ENCODE measurements at regions not wholly inside any gene's neighbourhood (a gene's known extent, or its start where the extent isn't known, plus 50 kb on each side); places are given as distances from the start of the nearest gene placed in this dataset.
A peak's percentile ranks its signal among the peaks of the same experiment; 100 is the strongest.

DNA sequence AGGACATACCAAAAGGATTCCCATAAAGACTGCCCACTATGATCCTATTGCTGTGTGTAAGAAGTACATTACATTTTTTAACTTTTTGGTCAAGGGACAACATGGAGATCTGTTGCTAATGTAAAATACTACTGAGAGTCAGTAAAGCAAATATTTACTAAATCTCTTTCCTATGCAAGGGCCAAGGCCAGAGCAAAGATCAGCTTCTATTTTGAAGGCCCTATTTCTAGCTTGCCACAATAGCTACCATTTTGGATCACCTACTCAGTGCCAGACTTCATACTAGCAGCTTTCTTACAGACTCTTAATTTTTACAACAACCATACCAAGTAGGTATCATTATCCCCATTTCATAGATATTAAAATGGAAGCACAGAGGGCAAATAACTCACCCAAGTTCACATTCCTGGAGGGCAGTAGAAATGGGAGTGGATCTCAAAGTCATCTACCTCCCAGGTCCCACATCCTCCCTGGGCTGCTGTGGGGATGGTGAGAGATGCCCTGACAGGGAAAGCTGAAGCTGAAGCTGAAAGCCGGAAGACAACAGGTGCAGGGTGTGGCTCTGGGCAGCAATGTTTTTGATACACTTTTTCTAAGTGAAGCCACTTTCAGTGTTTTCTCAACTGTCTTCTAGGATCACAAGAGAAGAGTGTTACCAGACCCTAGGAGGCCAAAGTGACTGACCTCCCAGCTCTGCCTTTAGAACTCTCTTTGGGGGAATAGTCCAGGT lies 321.2 kb downstream of the UBE3D start:
- ChIA-PET POLR2A (no interaction called here), CTCF (interaction anchor here (1.1 kb wide), 1 partner anchor 474 kb away, joined by 3 read pairs; no protein-coding TSS in a partner anchor)
- DNase-seq (ENCODE audit: low spot score) (no peak), ATAC-seq (no peak)
- TF ChIP-seq GABPB1 (CRISPR knock-in tag; IDR thresholded peaks at IDR 0.05) (no peak), ZNF317 (CRISPR knock-in tag; IDR thresholded peaks at IDR 0.05; ENCODE audit: borderline replicate concordance, low read depth) (no peak), CREM (CRISPR knock-in tag; IDR thresholded peaks at IDR 0.05) (no peak), ATF1 (CRISPR knock-in tag; IDR thresholded peaks at IDR 0.05) (no peak)
- TF ChIP-seq, protein P1, sequence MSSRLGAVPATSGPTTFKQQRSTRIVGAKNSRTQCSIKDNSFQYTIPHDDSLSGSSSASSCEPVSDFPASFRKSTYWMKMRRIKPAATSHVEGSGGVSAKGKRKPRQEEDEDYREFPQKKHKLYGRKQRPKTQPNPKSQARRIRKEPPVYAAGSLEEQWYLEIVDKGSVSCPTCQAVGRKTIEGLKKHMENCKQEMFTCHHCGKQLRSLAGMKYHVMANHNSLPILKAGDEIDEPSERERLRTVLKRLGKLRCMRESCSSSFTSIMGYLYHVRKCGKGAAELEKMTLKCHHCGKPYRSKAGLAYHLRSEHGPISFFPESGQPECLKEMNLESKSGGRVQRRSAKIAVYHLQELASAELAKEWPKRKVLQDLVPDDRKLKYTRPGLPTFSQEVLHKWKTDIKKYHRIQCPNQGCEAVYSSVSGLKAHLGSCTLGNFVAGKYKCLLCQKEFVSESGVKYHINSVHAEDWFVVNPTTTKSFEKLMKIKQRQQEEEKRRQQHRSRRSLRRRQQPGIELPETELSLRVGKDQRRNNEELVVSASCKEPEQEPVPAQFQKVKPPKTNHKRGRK (CRISPR knock-in tag; IDR thresholded peaks at IDR 0.05; ENCODE audit: borderline replicate concordance) = no peak
- H3K36me3 Mint-ChIP-seq = no peaks in the 10 kb centered on the region
- H3K4me3 Mint-ChIP-seq = no peak overlapping the region
- H3K27ac Mint-ChIP-seq = no peak overlapping the region
- no peaks in the 10 kb centered on the region for H3K27me3 Mint-ChIP-seq (ENCODE audit: low read depth)
- peaks cover 41% of the 10 kb centered on the region for H3K4me1 Mint-ChIP-seq
- H3K9me3 Mint-ChIP-seq = 0 out of 2 replicates have a peak, but pooled peaks cover 4% of the 10 kb centered on the region

DNA sequence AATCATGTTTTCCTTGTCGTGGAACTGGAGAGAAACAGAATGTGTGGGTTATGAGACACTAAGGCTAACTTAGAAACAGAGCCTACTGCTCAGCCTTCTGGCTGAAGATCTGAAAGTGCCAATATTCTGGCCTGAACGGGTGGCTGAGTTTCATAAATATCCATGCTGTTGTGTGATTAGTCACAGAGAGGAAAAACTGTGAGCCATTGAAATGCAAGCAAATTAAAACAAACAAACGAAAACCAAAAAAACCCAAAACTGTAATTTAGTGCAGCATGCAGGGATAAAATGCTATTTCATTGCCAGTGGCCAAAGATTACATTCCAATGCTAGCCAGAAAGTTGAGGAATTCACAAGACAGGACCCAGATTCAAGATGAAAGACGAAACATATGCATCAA lies 315.1 kb downstream of the UBE3D start:
- no peaks in the 10 kb centered on the region; the same call in 1 of the 2 replicates for H3K27me3 Mint-ChIP-seq (ENCODE audit: low read depth)
- CTCF ChIA-PET = no interaction called here
- ATAC-seq (no peak), DNase-seq (ENCODE audit: low spot score) (no peak)
- no peak overlapping the region for H3K27ac Mint-ChIP-seq
- H3K36me3 Mint-ChIP-seq = no peaks in the 10 kb centered on the region
- H3K4me3 Mint-ChIP-seq = no peak overlapping the region
- H3K9me3 Mint-ChIP-seq = no peaks in the 10 kb centered on the region
- TF ChIP-seq, protein P2, sequence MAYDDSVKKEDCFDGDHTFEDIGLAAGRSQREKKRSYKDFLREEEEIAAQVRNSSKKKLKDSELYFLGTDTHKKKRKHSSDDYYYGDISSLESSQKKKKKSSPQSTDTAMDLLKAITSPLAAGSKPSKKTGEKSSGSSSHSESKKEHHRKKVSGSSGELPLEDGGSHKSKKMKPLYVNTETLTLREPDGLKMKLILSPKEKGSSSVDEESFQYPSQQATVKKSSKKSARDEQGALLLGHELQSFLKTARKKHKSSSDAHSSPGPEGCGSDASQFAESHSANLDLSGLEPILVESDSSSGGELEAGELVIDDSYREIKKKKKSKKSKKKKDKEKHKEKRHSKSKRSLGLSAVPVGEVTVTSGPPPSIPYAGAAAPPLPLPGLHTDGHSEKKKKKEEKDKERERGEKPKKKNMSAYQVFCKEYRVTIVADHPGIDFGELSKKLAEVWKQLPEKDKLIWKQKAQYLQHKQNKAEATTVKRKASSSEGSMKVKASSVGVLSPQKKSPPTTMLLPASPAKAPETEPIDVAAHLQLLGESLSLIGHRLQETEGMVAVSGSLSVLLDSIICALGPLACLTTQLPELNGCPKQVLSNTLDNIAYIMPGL (CRISPR knock-in tag; IDR thresholded peaks at IDR 0.05) = no peak
- TF ChIP-seq GABPB1 (CRISPR knock-in tag; IDR thresholded peaks at IDR 0.05) (no peak), ATF1 (CRISPR knock-in tag; IDR thresholded peaks at IDR 0.05) (no peak), SOX15 (CRISPR knock-in tag; IDR thresholded peaks at IDR 0.05) (no peak), CTCF (IDR thresholded peaks at IDR 0.05) (no peak), KAT7 (CRISPR knock-in tag; IDR thresholded peaks at IDR 0.05; ENCODE audit: borderline replicate concordance) (no peak), TEAD1 (CRISPR knock-in tag; IDR thresholded peaks at IDR 0.05) (no peak), ZNF121 (CRISPR knock-in tag; IDR thresholded peaks at IDR 0.05) (no peak), ZNF423 (CRISPR knock-in tag; IDR thresholded peaks at IDR 0.05) (no peak), CREM (CRISPR knock-in tag; IDR thresholded peaks at IDR 0.05) (no peak), E2F5 (CRISPR knock-in tag; IDR thresholded peaks at IDR 0.05) (no peak)
- TF ChIP-seq, protein P3, sequence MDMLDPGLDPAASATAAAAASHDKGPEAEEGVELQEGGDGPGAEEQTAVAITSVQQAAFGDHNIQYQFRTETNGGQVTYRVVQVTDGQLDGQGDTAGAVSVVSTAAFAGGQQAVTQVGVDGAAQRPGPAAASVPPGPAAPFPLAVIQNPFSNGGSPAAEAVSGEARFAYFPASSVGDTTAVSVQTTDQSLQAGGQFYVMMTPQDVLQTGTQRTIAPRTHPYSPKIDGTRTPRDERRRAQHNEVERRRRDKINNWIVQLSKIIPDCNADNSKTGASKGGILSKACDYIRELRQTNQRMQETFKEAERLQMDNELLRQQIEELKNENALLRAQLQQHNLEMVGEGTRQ (CRISPR knock-in tag; IDR thresholded peaks at IDR 0.05) = no peak
- POLR2A ChIA-PET = no interaction called here
- H3K4me1 Mint-ChIP-seq = peaks cover 36% of the 10 kb centered on the region

- peaks cover 4% of the 10 kb centered on the region for H3K36me3 Mint-ChIP-seq
- DNase-seq (ENCODE audit: low spot score) (no peak), ATAC-seq (peak; percentile 91)
- peaks cover 31% of the 10 kb centered on the region for H3K4me1 Mint-ChIP-seq
- ChIA-PET CTCF (interaction anchor here (0.6 kb wide), 1 partner anchor 151 kb away, joined by 3 read pairs; no protein-coding TSS in a partner anchor), POLR2A (no interaction called here)
- H3K9me3 Mint-ChIP-seq = peaks cover 6% of the 10 kb centered on the region
- no peaks in the 10 kb centered on the region; the same call in 1 of the 2 replicates for H3K27me3 Mint-ChIP-seq (ENCODE audit: low read depth)
- no peak overlapping the region for H3K4me3 Mint-ChIP-seq
- peak overlapping the region; percentile 29; the same call in 1 of the 2 replicates for H3K27ac Mint-ChIP-seq
- no peak for TF ChIP-seq OVOL2 (CRISPR knock-in tag; IDR thresholded peaks at IDR 0.05; ENCODE audit: borderline replicate concordance)
- TF ChIP-seq, protein P4, sequence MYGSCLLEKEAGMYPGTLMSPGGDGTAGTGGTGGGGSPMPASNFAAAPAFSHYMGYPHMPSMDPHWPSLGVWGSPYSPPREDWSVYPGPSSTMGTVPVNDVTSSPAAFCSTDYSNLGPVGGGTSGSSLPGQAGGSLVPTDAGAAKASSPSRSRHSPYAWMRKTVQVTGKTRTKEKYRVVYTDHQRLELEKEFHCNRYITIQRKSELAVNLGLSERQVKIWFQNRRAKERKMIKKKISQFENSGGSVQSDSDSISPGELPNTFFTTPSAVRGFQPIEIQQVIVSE (CRISPR knock-in tag; IDR thresholded peaks at IDR 0.05; ENCODE audit: borderline replicate concordance) = no peak
- TF ChIP-seq MYBL2 (CRISPR knock-in tag; IDR thresholded peaks at IDR 0.05) = no peak
- no peak for TF ChIP-seq TP53 (CRISPR knock-in tag; IDR thresholded peaks at IDR 0.05)
- no peak for TF ChIP-seq EMX1 (CRISPR knock-in tag; IDR thresholded peaks at IDR 0.05)
- no peak for TF ChIP-seq ATF1 (CRISPR knock-in tag; IDR thresholded peaks at IDR 0.05)
These were observed 313.9 kb downstream of the UBE3D start for GRCh38 chr6:82751718-82752117.
